ENCODE measurements at regions not wholly inside any gene's neighbourhood (a gene's known extent, or its start where the extent isn't known, plus 50 kb on each side); places are given as distances from the start of the nearest gene placed in this dataset.
"Not testable (repeated sequence)": the region's sequence is repeated elsewhere in the genome, so short reads cannot be mapped to it uniquely, and the experiment has no call there.

- H3K9me3 ChIP-seq (ENCODE audit: control insufficient read depth in 2 of 2, insufficient read depth in 1 of 2, low read depth in 1 of 2, low read length in 1 of 2) = no peaks in the 10 kb centered on the region
- 84 to 86% (median 85%) methylated on average over 21 of the region's 21 CpGs for WGBS, 3 donors
- no peaks in the 10 kb centered on the region for H3K4me1 ChIP-seq (ENCODE audit: control insufficient read depth in 3 of 3, insufficient read depth in 2 of 3, low read depth in 1 of 3, low read length in 2 of 3)
- DNase-seq (peak in 1 of 2 donors; percentile 5), FAIRE-seq (no peak)
- peaks cover 0 to 3% (median 1%) of the 10 kb centered on the region in 3 donors for H3K27me3 ChIP-seq (ENCODE audit: control insufficient read depth in 3 of 3, insufficient read depth in 3 of 3, low read length in 3 of 3)
- H3K4me3 ChIP-seq (ENCODE audit: low read depth in 1 of 3, low read length in 3 of 3) = no peak overlapping the region
- H3K27ac ChIP-seq (ENCODE audit: low read depth in 1 of 3, low read length in 2 of 3) = no peak overlapping the region
- no peaks in the 10 kb centered on the region for H3K36me3 ChIP-seq (ENCODE audit: control insufficient read depth in 3 of 3, insufficient read depth in 2 of 3, low read depth in 1 of 3, low read length in 3 of 3)
These were observed 255.7 kb downstream of the ADGRD1 start for GRCh38 chr12:131209082-131210070.

DNA sequence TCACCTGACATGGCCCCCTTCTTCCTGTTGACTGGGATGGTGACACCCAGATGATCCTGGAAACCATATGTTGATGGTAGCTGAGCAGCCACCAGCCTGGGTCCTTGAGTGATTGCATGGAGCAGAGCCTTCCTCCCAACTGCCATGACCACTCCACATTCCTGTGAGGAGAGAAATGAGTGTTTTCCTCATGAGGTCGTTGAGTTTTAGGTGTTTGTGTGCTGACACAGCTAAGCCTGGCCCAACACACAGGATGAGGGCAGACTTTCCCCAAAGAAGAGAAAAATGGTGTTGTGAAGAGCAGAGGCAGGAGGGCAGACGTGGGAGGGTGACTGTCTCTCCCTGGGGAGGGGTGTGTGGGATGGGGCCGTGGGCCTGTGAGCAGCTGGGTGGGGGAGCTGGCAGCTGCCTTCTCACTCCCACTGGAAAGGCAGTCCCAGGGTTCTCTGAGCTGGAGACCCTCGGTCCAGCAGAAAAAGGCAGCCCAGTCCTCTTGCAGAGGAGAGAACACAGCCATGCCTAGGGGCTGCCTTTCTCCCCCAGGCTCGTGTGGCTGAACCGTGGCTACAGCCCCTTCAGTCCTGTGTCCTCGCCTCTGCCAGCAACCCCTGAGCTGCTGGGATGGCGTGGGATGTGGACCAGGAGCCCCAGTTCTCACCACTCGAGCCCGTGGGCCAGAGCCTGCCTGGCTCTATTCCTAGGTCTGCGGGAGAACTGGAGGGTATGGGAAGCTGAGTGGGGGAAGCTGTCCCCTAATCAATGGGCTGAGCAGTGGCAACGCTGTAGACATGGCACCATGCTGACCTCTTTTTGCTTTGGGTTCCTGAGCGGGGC, 257.0 kb downstream of the ADGRD1 start:
- DNase-seq (no peak), FAIRE-seq (no peak)
- H3K9me3 ChIP-seq (ENCODE audit: control insufficient read depth in 2 of 2, insufficient read depth in 1 of 2, low read depth in 1 of 2, low read length in 1 of 2) = no peaks in the 10 kb centered on the region
- no peak overlapping the region for H3K27ac ChIP-seq (ENCODE audit: low read depth in 1 of 3, low read length in 2 of 3)
- WGBS, 3 donors = 81 to 83% (median 81%) methylated on average over 12 to 13 of the region's 13 CpGs
- no peak overlapping the region for H3K4me3 ChIP-seq (ENCODE audit: low read depth in 1 of 3, low read length in 3 of 3)
- no peaks in the 10 kb centered on the region for H3K36me3 ChIP-seq (ENCODE audit: control insufficient read depth in 3 of 3, insufficient read depth in 2 of 3, low read depth in 1 of 3, low read length in 3 of 3)
- no peaks in the 10 kb centered on the region for H3K4me1 ChIP-seq (ENCODE audit: control insufficient read depth in 3 of 3, insufficient read depth in 2 of 3, low read depth in 1 of 3, low read length in 2 of 3)
- no peaks in the 10 kb centered on the region for H3K27me3 ChIP-seq (ENCODE audit: control insufficient read depth in 3 of 3, insufficient read depth in 3 of 3, low read length in 3 of 3)

DNA sequence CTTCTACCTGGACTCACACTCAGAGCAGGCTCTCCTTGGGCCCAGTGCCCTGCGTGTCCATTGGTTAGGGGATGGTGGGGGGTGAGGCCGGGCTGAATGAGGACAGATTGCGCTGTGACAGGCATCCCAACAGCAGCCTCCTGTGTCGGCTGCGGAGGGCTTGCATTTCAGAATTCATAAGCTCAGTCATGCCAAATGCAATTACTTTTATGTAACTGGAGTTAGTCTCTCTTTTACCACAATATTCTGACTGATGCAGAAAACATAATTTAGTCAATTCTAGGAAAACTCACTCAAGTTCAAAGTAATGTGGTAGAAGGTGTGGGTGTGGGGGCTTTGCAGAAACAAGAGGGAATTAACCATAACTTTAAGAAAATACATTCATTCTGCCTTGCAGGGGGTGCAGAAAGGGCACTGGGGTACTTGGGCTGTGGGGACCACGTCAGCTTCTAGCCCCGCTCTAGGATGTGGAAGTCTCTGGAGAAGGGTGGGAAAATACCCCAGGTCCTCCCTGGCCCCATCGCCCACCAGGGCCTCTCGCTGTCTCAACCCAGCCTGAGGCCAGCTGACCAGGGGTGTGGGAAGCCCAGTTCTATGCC, 257.7 kb downstream of the ADGRD1 start:
- WGBS, 3 donors = 71 to 81% (median 80%) methylated on average over 9 of the region's 9 CpGs
- FAIRE-seq (no peak), DNase-seq (no peak)
- H3K4me1 ChIP-seq (ENCODE audit: control insufficient read depth in 3 of 3, insufficient read depth in 2 of 3, low read depth in 1 of 3, low read length in 2 of 3) = no peaks in the 10 kb centered on the region
- no peaks in the 10 kb centered on the region for H3K9me3 ChIP-seq (ENCODE audit: control insufficient read depth in 2 of 2, insufficient read depth in 1 of 2, low read depth in 1 of 2, low read length in 1 of 2)
- H3K36me3 ChIP-seq (ENCODE audit: control insufficient read depth in 3 of 3, insufficient read depth in 2 of 3, low read depth in 1 of 3, low read length in 3 of 3) = no peaks in the 10 kb centered on the region
- H3K27me3 ChIP-seq (ENCODE audit: control insufficient read depth in 3 of 3, insufficient read depth in 3 of 3, low read length in 3 of 3) = no peaks in the 10 kb centered on the region
- no peak overlapping the region for H3K4me3 ChIP-seq (ENCODE audit: low read depth in 1 of 3, low read length in 3 of 3)
- no peak overlapping the region for H3K27ac ChIP-seq (ENCODE audit: low read depth in 1 of 3, low read length in 2 of 3)

- Histone ChIP-seq H3K4me3 (ENCODE audit: low read depth in 1 of 3, low read length in 3 of 3) (no peak overlapping the region), H3K4me1 (ENCODE audit: control insufficient read depth in 3 of 3, insufficient read depth in 2 of 3, low read depth in 1 of 3, low read length in 2 of 3) (peaks cover 0 to 12% (median 0%) of the 10 kb centered on the region in 3 donors), H3K9me3 (ENCODE audit: control insufficient read depth in 2 of 2, insufficient read depth in 1 of 2, low read depth in 1 of 2, low read length in 1 of 2) (no peaks in the 10 kb centered on the region), H3K27me3 (ENCODE audit: control insufficient read depth in 3 of 3, insufficient read depth in 3 of 3, low read length in 3 of 3) (peaks cover 0 to 5% (median 0%) of the 10 kb centered on the region in 3 donors), H3K36me3 (ENCODE audit: control insufficient read depth in 3 of 3, insufficient read depth in 2 of 3, low read depth in 1 of 3, low read length in 3 of 3) (no peaks in the 10 kb centered on the region), H3K27ac (ENCODE audit: low read depth in 1 of 3, low read length in 2 of 3) (no peak overlapping the region)
- DNase-seq = no peak
- FAIRE-seq = no peak
- WGBS, 3 donors = 85 to 88% (median 87%) methylated on average over 13 to 14 of the region's 14 CpGs
These were observed 260.3 kb downstream of the ADGRD1 start for GRCh38 chr12:131213896-131214442.

GRCh38 chr12:131214936-131215335, 261.2 kb downstream of the ADGRD1 start:
- not testable (repeated sequence) for FAIRE-seq; H3K4me3 ChIP-seq (ENCODE audit: low read depth in 1 of 3, low read length in 3 of 3); H3K9me3 ChIP-seq (ENCODE audit: control insufficient read depth in 2 of 2, insufficient read depth in 1 of 2, low read depth in 1 of 2, low read length in 1 of 2); H3K36me3 ChIP-seq (ENCODE audit: control insufficient read depth in 3 of 3, insufficient read depth in 2 of 3, low read depth in 1 of 3, low read length in 3 of 3); H3K27me3 ChIP-seq (ENCODE audit: control insufficient read depth in 3 of 3, insufficient read depth in 3 of 3, low read length in 3 of 3); DNase-seq; H3K27ac ChIP-seq (ENCODE audit: low read depth in 1 of 3, low read length in 2 of 3)
- H3K4me1 ChIP-seq (ENCODE audit: control insufficient read depth in 3 of 3, insufficient read depth in 2 of 3, low read depth in 1 of 3, low read length in 2 of 3) = peaks cover 0 to 20% (median 0%) of the 10 kb centered on the region in 3 donors
- 84 to 96% (median 88%) methylated on average over 10 to 12 of the region's 12 CpGs for WGBS, 3 donors

DNA sequence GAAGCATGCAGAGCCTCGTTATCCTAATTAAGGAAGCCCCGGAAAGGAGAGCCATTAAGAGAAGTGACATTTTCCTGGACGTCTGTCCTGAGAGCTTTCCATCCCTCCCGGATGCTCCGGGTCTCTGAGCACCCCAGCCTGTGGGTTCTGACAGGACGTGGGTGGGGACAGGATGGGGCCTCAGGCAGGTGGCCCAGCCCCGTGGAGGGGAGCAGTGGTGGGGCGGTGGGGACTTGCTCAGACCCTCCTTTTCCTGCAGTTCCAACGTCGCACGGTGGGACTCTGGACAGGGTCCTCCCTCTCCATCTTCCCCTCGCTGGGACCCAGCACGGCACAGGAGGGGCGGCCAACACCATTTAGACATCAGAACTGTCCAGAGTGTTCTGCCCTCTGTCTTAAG, 262.9 kb downstream of the ADGRD1 start:
- peaks cover 0 to 23% (median 0%) of the 10 kb centered on the region in 3 donors for H3K4me1 ChIP-seq (ENCODE audit: control insufficient read depth in 3 of 3, insufficient read depth in 2 of 3, low read depth in 1 of 3, low read length in 2 of 3)
- H3K27ac ChIP-seq (ENCODE audit: low read depth in 1 of 3, low read length in 2 of 3); H3K4me3 ChIP-seq (ENCODE audit: low read depth in 1 of 3, low read length in 3 of 3); FAIRE-seq; H3K27me3 ChIP-seq (ENCODE audit: control insufficient read depth in 3 of 3, insufficient read depth in 3 of 3, low read length in 3 of 3); H3K9me3 ChIP-seq (ENCODE audit: control insufficient read depth in 2 of 2, insufficient read depth in 1 of 2, low read depth in 1 of 2, low read length in 1 of 2); DNase-seq; H3K36me3 ChIP-seq (ENCODE audit: control insufficient read depth in 3 of 3, insufficient read depth in 2 of 3, low read depth in 1 of 3, low read length in 3 of 3): not testable (repeated sequence)
- 44 to 72% (median 61%) methylated on average over 12 to 14 of the region's 14 CpGs for WGBS, 3 donors

GRCh38 chr12:131217024-131217586, 263.4 kb downstream of the ADGRD1 start:
- DNase-seq (peak in 1 of 2 donors; percentile 8), FAIRE-seq (no peak)
- Histone ChIP-seq H3K9me3 (ENCODE audit: control insufficient read depth in 2 of 2, insufficient read depth in 1 of 2, low read depth in 1 of 2, low read length in 1 of 2) (no peaks in the 10 kb centered on the region), H3K4me1 (ENCODE audit: control insufficient read depth in 3 of 3, insufficient read depth in 2 of 3, low read depth in 1 of 3, low read length in 2 of 3) (peaks cover 0 to 28% (median 0%) of the 10 kb centered on the region in 3 donors), H3K27ac (ENCODE audit: low read depth in 1 of 3, low read length in 2 of 3) (no peak overlapping the region), H3K4me3 (ENCODE audit: low read depth in 1 of 3, low read length in 3 of 3) (no peak overlapping the region), H3K27me3 (ENCODE audit: control insufficient read depth in 3 of 3, insufficient read depth in 3 of 3, low read length in 3 of 3) (peaks cover 0 to 5% (median 0%) of the 10 kb centered on the region in 3 donors), H3K36me3 (ENCODE audit: control insufficient read depth in 3 of 3, insufficient read depth in 2 of 3, low read depth in 1 of 3, low read length in 3 of 3) (no peaks in the 10 kb centered on the region)
- 60 to 93% (median 73%) methylated on average over 21 to 22 of the region's 22 CpGs for WGBS, 3 donors
